Posterior cingulate gyrus (tissue), 11 donors: ENCODE measurements at regions not wholly inside any gene's neighbourhood (a gene's known extent, or its start where the extent isn't known, plus 50 kb on each side); places are given as distances from the start of the nearest gene placed in this dataset.
A peak's percentile ranks its signal among the peaks of the same experiment; 100 is the strongest.

Source experiments
- DNase-seq, 10 donors: peaks; one replicate each; pipeline versions ENCODE4 v3.0.0 to v3.0.0-alpha.2; 2020 to 2021; ENCODE audit warnings: mixed read lengths in 3 of 10
- intact Hi-C: fragments of 100-400 bp; cut with DNase I; formaldehyde crosslinking; loops from one replicate; pipeline ENCODE4 v1.15.1; 2023

GRCh38 chr2:219692521-219692920, 65.1 kb downstream of the SLC4A3 start:
- DNase-seq: no peak
- intact Hi-C loops: no loop called here

- intact Hi-C loops: no loop called here
- DNase-seq: no peak
Measured at GRCh38 chr2:219695145-219695709, 67.8 kb downstream of the SLC4A3 start.

- DNase-seq: no peak
- intact Hi-C loops: no loop called here
Measured at GRCh38 chr2:219697811-219698747, 70.6 kb downstream of the SLC4A3 start.

- DNase-seq: no peak
- intact Hi-C loops: no loop called here
Measured at GRCh38 chr2:219698748-219699439, 71.5 kb downstream of the SLC4A3 start.

GRCh38 chr2:219699440-219699821, 72.0 kb downstream of the SLC4A3 start:
- no peak for DNase-seq
- intact Hi-C loops: no loop called here

GRCh38 chr2:219701847-219702634, 74.6 kb downstream of the SLC4A3 start:
- intact Hi-C loops: no loop called here
- peak in 3 of 10 donors; percentile 19 to 82 (median 20) for DNase-seq

- intact Hi-C loops: no loop called here
- no peak for DNase-seq
Measured at GRCh38 chr2:219702796-219703545, 75.5 kb downstream of the SLC4A3 start.

GRCh38 chr2:219704878-219705277, 77.4 kb downstream of the SLC4A3 start:
- no peak for DNase-seq
- intact Hi-C loops: no loop called here

GRCh38 chr2:219706823-219707281, 79.4 kb downstream of the SLC4A3 start:
- DNase-seq: peak in 1 of 10 donors; percentile 59
- intact Hi-C loops: no loop called here

- DNase-seq: no peak
- intact Hi-C loops: no loop called here
Measured at GRCh38 chr2:219707496-219708285, 80.3 kb downstream of the SLC4A3 start.

- intact Hi-C loops: no loop called here
Measured at GRCh38 chr2:219709331-219709761, 81.9 kb downstream of the SLC4A3 start.

GRCh38 chr2:219713110-219713509, 85.7 kb downstream of the SLC4A3 start:
- DNase-seq: no peak
- intact Hi-C loops: no loop called here

More at GRCh38 chr2:219709331-219709761, 81.9 kb downstream of the SLC4A3 start:
- no peak for DNase-seq

- intact Hi-C loops: no loop called here
- DNase-seq: no peak
Measured at GRCh38 chr2:219714681-219715400, 87.4 kb downstream of the SLC4A3 start.

GRCh38 chr2:219718066-219718465, 90.6 kb downstream of the SLC4A3 start:
- DNase-seq: no peak
- intact Hi-C loops: no loop called here

- intact Hi-C loops: no loop called here
- DNase-seq: no peak
Measured at GRCh38 chr2:219719521-219719920, 92.1 kb downstream of the SLC4A3 start.

GRCh38 chr2:219720956-219721355, 93.5 kb downstream of the SLC4A3 start:
- DNase-seq: no peak
- intact Hi-C loops: no loop called here

- intact Hi-C loops: no loop called here
- DNase-seq: no peak
Measured at GRCh38 chr2:219722276-219722879, 94.9 kb downstream of the SLC4A3 start.

- intact Hi-C loops: no loop called here
- no peak for DNase-seq
Measured at GRCh38 chr2:219723311-219723710, 95.9 kb downstream of the SLC4A3 start.
